Upper lobe of right lung (tissue), 1 donor: ENCODE measurements at regions not wholly inside any gene's neighbourhood (a gene's known extent, or its start where the extent isn't known, plus 50 kb on each side); places are given as distances from the start of the nearest gene placed in this dataset.

Experiments
- ATAC-seq: fragments of 200-7000 bp; cut with Tn5 transposase; one replicate; pipeline ENCODE4 v1.9.1; 2020; ENCODE audit warnings: mild to moderate bottlenecking, moderate library complexity
- DNase-seq: peaks from one replicate; pipeline ENCODE4 v3.0.0-alpha.2; 2020
- H3K27ac ChIP-seq: fragments of 200-600 bp; one replicate; pipeline ENCODE4 v1.8.0; 2022
- H3K27me3 ChIP-seq: fragments of 200-600 bp; one replicate; pipeline ENCODE4 v1.8.0; 2022; ENCODE audit warnings: mild to moderate bottlenecking
- H3K36me3 ChIP-seq: fragments of 200-600 bp; one replicate; pipeline ENCODE4 v1.8.0; 2022
- H3K4me1 ChIP-seq: fragments of 200-600 bp; one replicate; pipeline ENCODE4 v1.8.0; 2022
- H3K4me3 ChIP-seq: fragments of 200-600 bp; one replicate; pipeline ENCODE4 v1.8.0; 2022; ENCODE audit warnings: mild to moderate bottlenecking
- H3K9me3 ChIP-seq: fragments of 200-600 bp; one replicate; pipeline ENCODE4 v1.8.0; 2022
- intact Hi-C: fragments of 100-400 bp; cut with DNase I; formaldehyde crosslinking; loops from one replicate; pipeline ENCODE4 v1.11.0; 2022
- TF ChIP-seq, protein P1 (sequence below): fragments of 200-600 bp; IDR thresholded peaks from one replicate; pipeline ENCODE4 v1.8.0; 2022; ENCODE audit warnings: antibody characterized with exemption
- donor health status: DM: no; HTN: yes; CAD: no; lungs with severe emphysema.

GRCh38 chr16:55145771-55146603 is 178.0 kb upstream of the IRX6 start:
- intact Hi-C loops, result no loop called here
- Histone ChIP-seq H3K4me3 (no peak overlapping the region), H3K4me1 (no peaks in the 10 kb centered on the region), H3K27ac (no peak overlapping the region), H3K27me3 (no peaks in the 10 kb centered on the region), H3K9me3 (no peaks in the 10 kb centered on the region), H3K36me3 (no peaks in the 10 kb centered on the region)
- DNase-seq (no peak), ATAC-seq (peak; percentile 75)
- TF ChIP-seq, protein P1, sequence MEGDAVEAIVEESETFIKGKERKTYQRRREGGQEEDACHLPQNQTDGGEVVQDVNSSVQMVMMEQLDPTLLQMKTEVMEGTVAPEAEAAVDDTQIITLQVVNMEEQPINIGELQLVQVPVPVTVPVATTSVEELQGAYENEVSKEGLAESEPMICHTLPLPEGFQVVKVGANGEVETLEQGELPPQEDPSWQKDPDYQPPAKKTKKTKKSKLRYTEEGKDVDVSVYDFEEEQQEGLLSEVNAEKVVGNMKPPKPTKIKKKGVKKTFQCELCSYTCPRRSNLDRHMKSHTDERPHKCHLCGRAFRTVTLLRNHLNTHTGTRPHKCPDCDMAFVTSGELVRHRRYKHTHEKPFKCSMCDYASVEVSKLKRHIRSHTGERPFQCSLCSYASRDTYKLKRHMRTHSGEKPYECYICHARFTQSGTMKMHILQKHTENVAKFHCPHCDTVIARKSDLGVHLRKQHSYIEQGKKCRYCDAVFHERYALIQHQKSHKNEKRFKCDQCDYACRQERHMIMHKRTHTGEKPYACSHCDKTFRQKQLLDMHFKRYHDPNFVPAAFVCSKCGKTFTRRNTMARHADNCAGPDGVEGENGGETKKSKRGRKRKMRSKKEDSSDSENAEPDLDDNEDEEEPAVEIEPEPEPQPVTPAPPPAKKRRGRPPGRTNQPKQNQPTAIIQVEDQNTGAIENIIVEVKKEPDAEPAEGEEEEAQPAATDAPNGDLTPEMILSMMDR, result no peak

DNA sequence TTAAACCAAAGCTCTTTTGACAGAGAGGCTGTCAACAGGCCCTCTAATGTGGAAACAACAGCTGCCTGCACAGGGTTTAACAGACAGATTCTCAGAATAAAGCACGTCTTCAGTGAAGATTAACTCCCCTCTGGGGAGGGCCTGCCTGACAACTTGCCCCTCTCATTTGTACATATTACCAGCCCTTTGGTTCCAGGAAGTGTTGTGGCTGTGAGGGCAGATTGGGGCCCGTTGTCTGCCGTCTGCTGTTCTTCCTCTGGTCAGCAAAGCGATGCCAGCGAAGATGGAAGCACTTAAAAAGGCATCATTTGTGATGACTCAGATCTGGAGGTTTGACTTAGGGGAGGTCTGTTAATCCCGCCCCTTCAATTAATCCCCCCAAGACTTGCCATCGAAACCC is 177.0 kb upstream of the IRX6 start:
- H3K27me3 ChIP-seq, result no peaks in the 10 kb centered on the region
- ATAC-seq, result no peak

DNA sequence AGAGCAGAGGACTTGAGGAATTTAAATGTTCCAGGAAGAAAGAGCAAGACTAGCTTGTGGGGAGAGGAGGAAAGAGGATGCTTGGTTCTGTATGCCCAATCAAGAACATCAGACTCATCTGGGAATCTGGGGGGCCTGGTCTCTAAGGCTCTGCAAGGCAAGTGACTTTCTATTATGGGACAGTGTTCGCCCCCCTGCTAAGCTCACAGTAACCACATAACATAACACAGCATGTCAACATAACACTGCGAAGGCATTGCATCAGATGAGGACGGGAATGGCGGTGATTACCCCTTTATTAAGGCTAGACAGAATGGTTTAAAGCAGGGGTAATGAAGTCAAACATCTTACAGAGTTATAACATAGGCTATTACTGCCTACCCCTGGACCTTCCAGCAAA is 176.6 kb upstream of the IRX6 start:
- no peaks in the 10 kb centered on the region for H3K27me3 ChIP-seq
- no peak for DNase-seq
- H3K9me3 ChIP-seq, result no peaks in the 10 kb centered on the region
- no peaks in the 10 kb centered on the region for H3K36me3 ChIP-seq
- intact Hi-C loops, result no loop called here
- H3K4me1 ChIP-seq, result no peaks in the 10 kb centered on the region
- H3K27ac ChIP-seq, result no peak overlapping the region
- TF ChIP-seq, protein P1, result no peak
- H3K4me3 ChIP-seq, result no peak overlapping the region
- ATAC-seq, result no peak

More for the DNA sequence above, 177.0 kb upstream of the IRX6 start:
- no peak overlapping the region for H3K4me3 ChIP-seq
- no peak overlapping the region for H3K27ac ChIP-seq
- no peaks in the 10 kb centered on the region for H3K4me1 ChIP-seq
- intact Hi-C loops, result no loop called here
- H3K36me3 ChIP-seq, result no peaks in the 10 kb centered on the region
- H3K9me3 ChIP-seq, result no peaks in the 10 kb centered on the region
- TF ChIP-seq, protein P1, result no peak
- DNase-seq, result no peak

- Histone ChIP-seq H3K27ac (no peak overlapping the region), H3K9me3 (no peaks in the 10 kb centered on the region), H3K4me1 (no peaks in the 10 kb centered on the region), H3K36me3 (no peaks in the 10 kb centered on the region), H3K27me3 (no peaks in the 10 kb centered on the region), H3K4me3 (no peak overlapping the region)
- no peak for DNase-seq
- TF ChIP-seq, protein P1, result no peak
- no peak for ATAC-seq
- intact Hi-C loops, result no loop called here
Observed at GRCh38 chr16:55149622-55150021, 174.4 kb upstream of the IRX6 start.

- no peak overlapping the region for H3K27ac ChIP-seq
- ATAC-seq (no peak), DNase-seq (no peak)
- H3K4me3 ChIP-seq, result no peak overlapping the region
- H3K27me3 ChIP-seq, result no peaks in the 10 kb centered on the region
- H3K36me3 ChIP-seq, result no peaks in the 10 kb centered on the region
- H3K4me1 ChIP-seq, result no peaks in the 10 kb centered on the region
- H3K9me3 ChIP-seq, result no peaks in the 10 kb centered on the region
- TF ChIP-seq, protein P1, result no peak
- intact Hi-C loops, result no loop called here
Observed at GRCh38 chr16:55151561-55152305, 172.3 kb upstream of the IRX6 start.
